ENCODE measurements at regions not wholly inside any gene's neighbourhood (a gene's known extent, or its start where the extent isn't known, plus 50 kb on each side); places are given as distances from the start of the nearest gene placed in this dataset.

- TF ChIP-seq CTCF (IDR thresholded peaks at IDR 0.05) = no peak
- no peak for TF ChIP-seq EP300 (IDR thresholded peaks at IDR 0.05)
Measured at GRCh38 chr5:158236511-158237335, 377.8 kb upstream of the CLINT1 start.

All from esophagus muscularis mucosa (tissue), 3 donors.